A549 (cell line): ENCODE measurements at regions not wholly inside any gene's neighbourhood (a gene's known extent, or its start where the extent isn't known, plus 50 kb on each side); places are given as distances from the start of the nearest gene placed in this dataset.
"Not testable (repeated sequence)": the region's sequence is repeated elsewhere in the genome, so short reads cannot be mapped to it uniquely, and the experiment has no call there.

Experiments used
- ATAC-seq, 2 experiments: fragments of 200-7000 bp in 1 of 2; fragments of >200 bp in 1 of 2; cut with Nextera tagmentation in 1 of 2; cut with Tn5 transposase in 1 of 2; 3 replicates each; pipeline versions ENCODE4 v1.8.0 to v1.9.1; 2018 to 2020; ENCODE audit warnings: mild to moderate bottlenecking in 1 of 2, moderate library complexity in 1 of 2
- CTCF ChIA-PET: fragments of 300-600 bp; sonication (Branson Sonifier 250); formaldehyde crosslinking; extraction: SDS; loops from one replicate; lab custom pipeline; 2021; ENCODE audit warnings: antibody characterized with exemption, inconsistent platforms; lab: Yijun Ruan, JAX
- POLR2A ChIA-PET: fragments of 350-600 bp; formaldehyde crosslinking; extraction: SDS; loops from one replicate; lab custom pipeline; 2021; ENCODE audit warnings: antibody characterized with exemption, inconsistent platforms; lab: Yijun Ruan, JAX
- DNase-seq, 2 experiments: peaks; one replicate each; pipeline versions ENCODE4 v3.0.0 to v3.0.0-alpha.2; 2011 to 2016; ENCODE audit warnings: low read depth in 1 of 2, low spot score in 1 of 2
- FAIRE-seq: peaks from 2 replicates; lab custom pipeline; 2011; peaks lifted over from hg19 to GRCh38; lab: Jason Lieb, UNC
- H3K27ac ChIP-seq, 2 experiments: fragments of >200 bp; sonication (Bioruptor Twin); formaldehyde crosslinking; 3 replicates each; pipeline ENCODE4 v1.5.1; 2016 to 2017
- H3K4me1 ChIP-seq: fragments of >200 bp; sonication (Bioruptor Twin); formaldehyde crosslinking; 3 replicates; pipeline ENCODE4 v1.6.1; 2016
- H3K4me2 ChIP-seq: fragments of >200 bp; sonication (Bioruptor Twin); formaldehyde crosslinking; 3 replicates; pipeline ENCODE4 v1.6.1; 2016
- H3K4me3 ChIP-seq: fragments of >200 bp; sonication (Bioruptor Twin); formaldehyde crosslinking; 3 replicates; pipeline ENCODE4 v1.5.1; 2016
- H3K9me3 ChIP-seq: fragments of >200 bp; sonication (Bioruptor Twin); formaldehyde crosslinking; 3 replicates; pipeline ENCODE4 v1.6.1; 2016
- BHLHE40 ChIP-seq: IDR thresholded peaks from 2 replicates; pipeline ENCODE4 v1.6.1; 2012; ENCODE audit warnings: low read depth, low read length, inconsistent platforms
- CEBPB ChIP-seq, 2 experiments: fragments of >200 bp in 1 of 2; sonication (Bioruptor Twin) in 1 of 2; formaldehyde crosslinking in 1 of 2; IDR thresholded peaks; 2 replicates each; pipeline ENCODE4 v1.6.1; 2012 to 2016
- CHD4 ChIP-seq: fragments of 200-600 bp; sonication (generic); IDR thresholded peaks from 2 replicates; pipeline ENCODE4 v1.6.1; 2016; ENCODE audit warnings: antibody characterized with exemption, mild to moderate bottlenecking, borderline replicate concordance
- FOSL2 ChIP-seq, 2 experiments: fragments of 450-650 bp in 1 of 2; fragments of >200 bp in 1 of 2; sonication (Bioruptor Twin) in 1 of 2; formaldehyde crosslinking; IDR thresholded peaks; 2 replicates each; pipeline versions ENCODE4 v1.5.0 to v1.6.1; 2016 to 2020; ENCODE audit warnings: mild to moderate bottlenecking in 1 of 2, moderate library complexity in 1 of 2
- GATA3 ChIP-seq: IDR thresholded peaks from 2 replicates; pipeline ENCODE4 v1.6.1; 2012; ENCODE audit warnings: borderline replicate concordance
- JUNB ChIP-seq: fragments of >200 bp; sonication (Bioruptor Twin); formaldehyde crosslinking; IDR thresholded peaks from 2 replicates; pipeline ENCODE4 v1.6.1; 2016
- KDM5A ChIP-seq: fragments of 200-600 bp; sonication (generic); IDR thresholded peaks from 2 replicates; pipeline ENCODE4 v1.6.1; 2016; ENCODE audit warnings: antibody characterized with exemption, mild to moderate bottlenecking
- NFE2L2 ChIP-seq: fragments of 150-350 bp; conservative IDR thresholded peaks from 2 replicates; pipeline ENCODE4 v1.6.1; 2014; ENCODE audit warnings: low read length
- POLR2A ChIP-seq: IDR thresholded peaks from 2 replicates; pipeline ENCODE4 v1.6.1; 2012; ENCODE audit warnings: mild to moderate bottlenecking, low read length
- SMC3 ChIP-seq: fragments of >200 bp; sonication (Bioruptor Twin); formaldehyde crosslinking; IDR thresholded peaks from 3 replicates; pipeline ENCODE4 v1.6.1; 2018; ENCODE audit warnings: inconsistent platforms
- ZFP36 ChIP-seq: fragments of 450-650 bp; IDR thresholded peaks from 2 replicates; pipeline ENCODE4 v1.6.1; 2014; ENCODE audit warnings: borderline replicate concordance; ENCODE audit not compliant: partially characterized antibody
- ZSCAN20 ChIP-seq: fragments of 250-450 bp; sonication (Bioruptor Pico); IDR thresholded peaks from 2 replicates; pipeline ENCODE4 v1.8.0; 2022; ENCODE audit warnings: mild to moderate bottlenecking, moderate library complexity
- WGBS: methylation state at CpG from one replicate; pipeline ENCODE4 v1.1.6; 2017; ENCODE audit errors: missing lambda C conversion rate; 5-methylcytosine and 5-hydroxymethylcytosine counted together
- TF ChIP-seq, protein P1 (sequence below): fragments of 450-650 bp; IDR thresholded peaks from 2 replicates; pipeline ENCODE4 v1.6.1; 2014; ENCODE audit warnings: antibody characterized with exemption
- TF ChIP-seq, protein P2 (sequence below): fragments of >200 bp; sonication (Bioruptor Twin); formaldehyde crosslinking; IDR thresholded peaks from 2 replicates; pipeline ENCODE4 v1.6.1; 2016
- TF ChIP-seq, protein P3 (sequence below): fragments of 200-600 bp; sonication (generic); IDR thresholded peaks from 2 replicates; pipeline ENCODE4 v1.6.1; 2016; ENCODE audit warnings: antibody characterized with exemption, mild to moderate bottlenecking, moderate library complexity
- TF ChIP-seq, protein P4 (sequence below): IDR thresholded peaks from 2 replicates; pipeline ENCODE4 v1.6.1; 2012; ENCODE audit warnings: low read depth, borderline replicate concordance

DNA sequence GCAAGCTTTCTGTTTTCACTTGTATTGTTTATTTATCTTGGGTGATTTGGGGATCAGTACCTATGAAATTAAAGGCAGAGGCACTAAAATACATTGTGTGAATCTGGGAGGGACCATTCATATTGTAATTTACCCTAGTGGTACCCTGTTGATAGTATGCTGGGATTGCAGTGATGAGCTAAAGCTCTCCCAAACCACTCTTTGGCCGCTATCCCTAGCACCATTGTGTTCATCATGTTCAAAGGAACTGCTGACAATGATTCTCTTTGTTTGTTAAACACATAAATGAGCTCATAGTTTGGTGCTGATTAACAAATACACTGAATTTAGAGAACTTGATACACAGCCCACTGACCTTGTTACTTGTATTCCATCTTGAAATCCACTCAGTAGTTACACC is 1469.8 kb downstream of the CDH11 start:
- ChIA-PET POLR2A (no interaction called here), CTCF (no interaction called here)
- ATAC-seq (no peak), DNase-seq (no peak), FAIRE-seq (no peak)
- H3K4me3 ChIP-seq = no peak overlapping the region
- H3K9me3 ChIP-seq = no peaks in the 10 kb centered on the region
- no peaks in the 10 kb centered on the region for H3K4me1 ChIP-seq
- TF ChIP-seq NFE2L2 (no peak), KDM5A (no peak), POLR2A (no peak)
- TF ChIP-seq, protein P1, sequence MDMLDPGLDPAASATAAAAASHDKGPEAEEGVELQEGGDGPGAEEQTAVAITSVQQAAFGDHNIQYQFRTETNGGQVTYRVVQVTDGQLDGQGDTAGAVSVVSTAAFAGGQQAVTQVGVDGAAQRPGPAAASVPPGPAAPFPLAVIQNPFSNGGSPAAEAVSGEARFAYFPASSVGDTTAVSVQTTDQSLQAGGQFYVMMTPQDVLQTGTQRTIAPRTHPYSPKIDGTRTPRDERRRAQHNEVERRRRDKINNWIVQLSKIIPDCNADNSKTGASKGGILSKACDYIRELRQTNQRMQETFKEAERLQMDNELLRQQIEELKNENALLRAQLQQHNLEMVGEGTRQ = no peak
- no peak overlapping the region for H3K4me2 ChIP-seq
- 0% methylated on average over 1 of the region's 1 CpG for WGBS
- H3K27ac ChIP-seq = no peak overlapping the region

DNA sequence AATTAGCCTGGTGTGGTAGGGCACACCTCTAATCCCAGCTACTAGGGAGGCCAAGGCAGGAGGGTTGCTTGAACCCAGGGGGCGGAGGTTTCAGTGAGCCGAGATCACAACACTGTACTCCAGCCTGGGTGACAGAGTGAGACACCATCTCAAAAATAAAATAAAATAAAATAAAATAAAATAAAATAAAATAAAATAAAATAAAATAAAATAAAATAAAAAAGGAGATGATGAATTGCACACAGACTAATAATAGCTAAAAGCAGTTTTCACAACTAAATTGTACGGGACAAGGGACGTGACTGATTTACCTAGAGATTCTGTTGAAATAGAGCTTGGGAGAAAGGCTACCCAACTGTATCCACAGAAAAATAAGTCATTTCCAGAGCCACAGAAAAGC is 1471.3 kb downstream of the CDH11 start:
- Histone ChIP-seq H3K4me1 (no peaks in the 10 kb centered on the region), H3K4me2 (no peak overlapping the region), H3K9me3 (no peaks in the 10 kb centered on the region), H3K27ac (no peak overlapping the region), H3K4me3 (no peak overlapping the region)
- POLR2A ChIA-PET = no interaction called here
- FAIRE-seq (no peak), DNase-seq (no peak), ATAC-seq (no peak)
- CTCF ChIA-PET = no interaction called here
- TF ChIP-seq ZFP36 = no peak
- TF ChIP-seq, protein P2, sequence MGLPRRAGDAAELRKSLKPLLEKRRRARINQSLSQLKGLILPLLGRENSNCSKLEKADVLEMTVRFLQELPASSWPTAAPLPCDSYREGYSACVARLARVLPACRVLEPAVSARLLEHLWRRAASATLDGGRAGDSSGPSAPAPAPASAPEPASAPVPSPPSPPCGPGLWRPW = no peak
- TF ChIP-seq CEBPB (IDR thresholded peaks at IDR 0.05) = no peak
- TF ChIP-seq, protein P1 = no peak
- no peak for TF ChIP-seq CHD4
- TF ChIP-seq ZSCAN20 (CRISPR knock-in tag) = no peak
- TF ChIP-seq SMC3 = no peak
- TF ChIP-seq BHLHE40 = no peak
- 82% methylated on average over 4 of the region's 4 CpGs for WGBS

DNA sequence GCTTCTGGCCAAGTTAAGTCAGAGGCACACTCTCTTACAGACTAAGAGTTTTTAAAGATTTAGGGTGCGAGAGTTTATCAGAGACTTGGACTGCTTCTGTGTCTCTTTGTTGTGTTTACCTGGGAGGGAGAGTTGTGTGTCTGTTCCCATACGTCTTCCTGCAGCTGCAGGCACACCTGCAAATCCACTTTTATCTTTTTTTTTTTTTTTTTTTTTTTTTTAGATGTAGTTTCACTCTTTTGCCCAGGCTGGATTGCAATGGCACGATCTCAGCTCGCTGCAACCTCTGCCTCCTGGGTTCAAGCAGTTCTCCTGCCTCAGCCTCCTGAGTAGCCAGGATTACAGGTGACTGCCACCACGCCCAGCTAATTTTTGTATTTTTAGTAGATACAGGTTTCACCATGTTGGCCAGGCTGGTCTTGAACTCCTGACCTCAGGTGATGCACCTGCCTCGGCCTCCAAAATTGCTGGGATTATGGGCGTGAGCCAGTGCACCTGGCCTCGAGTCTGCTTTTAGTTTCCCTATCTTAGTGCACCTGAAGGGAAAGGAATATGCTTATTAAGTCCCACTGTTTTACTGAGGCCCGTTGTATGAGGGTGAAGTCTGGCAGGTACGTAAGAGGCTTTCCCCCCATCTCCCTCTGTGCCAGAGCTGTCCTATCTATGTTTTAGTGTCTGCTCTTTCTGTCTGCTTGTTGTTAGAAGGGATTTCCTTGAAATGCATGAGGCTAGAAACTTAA is 1488.0 kb downstream of the CDH11 start:
- ATAC-seq, DNase-seq, H3K9me3 ChIP-seq, H3K27ac ChIP-seq, POLR2A ChIA-PET, H3K4me3 ChIP-seq, FAIRE-seq, H3K4me1 ChIP-seq, CTCF ChIA-PET, H3K4me2 ChIP-seq: not testable (repeated sequence)
- WGBS = 31% methylated on average over 8 of the region's 10 CpGs

DNA sequence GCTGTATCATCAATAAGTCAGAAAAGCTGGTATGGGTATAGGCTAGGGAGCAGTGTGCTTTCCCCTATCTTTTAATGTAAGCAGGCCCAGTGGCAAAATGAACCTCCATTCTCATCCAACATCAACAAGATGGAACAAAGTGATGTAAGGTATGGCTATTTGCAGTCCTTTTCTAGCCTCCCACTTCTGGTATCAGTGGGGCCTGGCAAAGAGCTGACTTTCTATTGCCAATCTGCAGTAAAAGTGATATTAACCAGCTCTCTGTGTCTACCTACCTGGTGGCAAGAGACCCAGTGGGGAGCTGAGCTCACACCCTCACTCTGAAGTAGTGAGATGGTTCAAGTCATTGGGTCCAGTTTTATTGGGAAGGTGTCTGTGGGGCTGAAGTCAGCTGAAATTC is 1492.6 kb downstream of the CDH11 start:
- CTCF ChIA-PET = no interaction called here
- no peaks in the 10 kb centered on the region for H3K9me3 ChIP-seq
- H3K4me2 ChIP-seq = no peak overlapping the region
- FAIRE-seq = no peak
- no peak overlapping the region for H3K4me3 ChIP-seq
- no peaks in the 10 kb centered on the region for H3K4me1 ChIP-seq
- POLR2A ChIA-PET = no interaction called here
- no peak for DNase-seq
- TF ChIP-seq, protein P3, sequence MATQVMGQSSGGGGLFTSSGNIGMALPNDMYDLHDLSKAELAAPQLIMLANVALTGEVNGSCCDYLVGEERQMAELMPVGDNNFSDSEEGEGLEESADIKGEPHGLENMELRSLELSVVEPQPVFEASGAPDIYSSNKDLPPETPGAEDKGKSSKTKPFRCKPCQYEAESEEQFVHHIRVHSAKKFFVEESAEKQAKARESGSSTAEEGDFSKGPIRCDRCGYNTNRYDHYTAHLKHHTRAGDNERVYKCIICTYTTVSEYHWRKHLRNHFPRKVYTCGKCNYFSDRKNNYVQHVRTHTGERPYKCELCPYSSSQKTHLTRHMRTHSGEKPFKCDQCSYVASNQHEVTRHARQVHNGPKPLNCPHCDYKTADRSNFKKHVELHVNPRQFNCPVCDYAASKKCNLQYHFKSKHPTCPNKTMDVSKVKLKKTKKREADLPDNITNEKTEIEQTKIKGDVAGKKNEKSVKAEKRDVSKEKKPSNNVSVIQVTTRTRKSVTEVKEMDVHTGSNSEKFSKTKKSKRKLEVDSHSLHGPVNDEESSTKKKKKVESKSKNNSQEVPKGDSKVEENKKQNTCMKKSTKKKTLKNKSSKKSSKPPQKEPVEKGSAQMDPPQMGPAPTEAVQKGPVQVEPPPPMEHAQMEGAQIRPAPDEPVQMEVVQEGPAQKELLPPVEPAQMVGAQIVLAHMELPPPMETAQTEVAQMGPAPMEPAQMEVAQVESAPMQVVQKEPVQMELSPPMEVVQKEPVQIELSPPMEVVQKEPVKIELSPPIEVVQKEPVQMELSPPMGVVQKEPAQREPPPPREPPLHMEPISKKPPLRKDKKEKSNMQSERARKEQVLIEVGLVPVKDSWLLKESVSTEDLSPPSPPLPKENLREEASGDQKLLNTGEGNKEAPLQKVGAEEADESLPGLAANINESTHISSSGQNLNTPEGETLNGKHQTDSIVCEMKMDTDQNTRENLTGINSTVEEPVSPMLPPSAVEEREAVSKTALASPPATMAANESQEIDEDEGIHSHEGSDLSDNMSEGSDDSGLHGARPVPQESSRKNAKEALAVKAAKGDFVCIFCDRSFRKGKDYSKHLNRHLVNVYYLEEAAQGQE = no peak
- TF ChIP-seq, protein P2 = no peak
- TF ChIP-seq KDM5A (no peak), GATA3 (no peak), JUNB (no peak), FOSL2 (IDR thresholded peaks at IDR 0.05) (no peak), FOSL2 (CRISPR knock-in tag; IDR thresholded peaks at IDR 0.05) (no peak), ZSCAN20 (CRISPR knock-in tag) (no peak)
- TF ChIP-seq, protein P4, sequence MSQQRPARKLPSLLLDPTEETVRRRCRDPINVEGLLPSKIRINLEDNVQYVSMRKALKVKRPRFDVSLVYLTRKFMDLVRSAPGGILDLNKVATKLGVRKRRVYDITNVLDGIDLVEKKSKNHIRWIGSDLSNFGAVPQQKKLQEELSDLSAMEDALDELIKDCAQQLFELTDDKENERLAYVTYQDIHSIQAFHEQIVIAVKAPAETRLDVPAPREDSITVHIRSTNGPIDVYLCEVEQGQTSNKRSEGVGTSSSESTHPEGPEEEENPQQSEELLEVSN = no peak
- no peak for ATAC-seq
- H3K27ac ChIP-seq = no peak overlapping the region
